Stomach (tissue), 4 donors: ENCODE measurements at regions not wholly inside any gene's neighbourhood (a gene's known extent, or its start where the extent isn't known, plus 50 kb on each side); places are given as distances from the start of the nearest gene placed in this dataset.

Experiments
- CTCF ChIP-seq, 7 experiments: fragments of 450-650 bp in 4 of 7; fragments of 200-600 bp in 3 of 7; sonication (generic) in 3 of 7; IDR thresholded peaks; one replicate each; pipeline ENCODE4 v1.5.1; 2016 to 2019; ENCODE audit warnings: antibody characterized with exemption in 7 of 7, control low read depth in 2 of 7, mild to moderate bottlenecking in 1 of 7
- EP300 ChIP-seq: sonication (generic); formaldehyde crosslinking; IDR thresholded peaks from one replicate; pipeline ENCODE4 v1.6.1; 2017; ENCODE audit warnings: antibody characterized with exemption
- POLR2A ChIP-seq, 4 donors: fragments of 450-650 bp; IDR thresholded peaks; one replicate each; pipeline ENCODE4 v1.6.1; 2016; ENCODE audit warnings: antibody characterized with exemption in 4 of 4, control low read depth in 2 of 4, mild to moderate bottlenecking in 1 of 4, moderate library complexity in 1 of 4
- POLR2AphosphoS5 ChIP-seq, 3 donors: sonication (generic); formaldehyde crosslinking; IDR thresholded peaks; one replicate each; pipeline ENCODE4 v1.6.1; 2016; ENCODE audit warnings: antibody characterized with exemption in 3 of 3

- TF ChIP-seq POLR2A (IDR thresholded peaks at IDR 0.05) (no peak), CTCF (IDR thresholded peaks at IDR 0.05) (no peak), POLR2AphosphoS5 (IDR thresholded peaks at IDR 0.05) (no peak), EP300 (no peak)
These were observed 198.6 kb upstream of the CAMK1G start for GRCh38 chr1:209384710-209385550.
